Activated T-helper 9 cell treated with anti-CD3 and anti-CD28 coated beads, Interleukin-2, amount 50 U/mL, for 16 hours (primary cell): ENCODE measurements at regions not wholly inside any gene's neighbourhood (a gene's known extent, or its start where the extent isn't known, plus 50 kb on each side); places are given as distances from the start of the nearest gene placed in this dataset.
"Not testable (repeated sequence)": the region's sequence is repeated elsewhere in the genome, so short reads cannot be mapped to it uniquely, and the experiment has no call there.

Source experiments
- DNase-seq: peaks from one replicate; pipeline ENCODE4 v3.0.0-alpha.2; 2020; ENCODE audit warnings: low read depth

DNA sequence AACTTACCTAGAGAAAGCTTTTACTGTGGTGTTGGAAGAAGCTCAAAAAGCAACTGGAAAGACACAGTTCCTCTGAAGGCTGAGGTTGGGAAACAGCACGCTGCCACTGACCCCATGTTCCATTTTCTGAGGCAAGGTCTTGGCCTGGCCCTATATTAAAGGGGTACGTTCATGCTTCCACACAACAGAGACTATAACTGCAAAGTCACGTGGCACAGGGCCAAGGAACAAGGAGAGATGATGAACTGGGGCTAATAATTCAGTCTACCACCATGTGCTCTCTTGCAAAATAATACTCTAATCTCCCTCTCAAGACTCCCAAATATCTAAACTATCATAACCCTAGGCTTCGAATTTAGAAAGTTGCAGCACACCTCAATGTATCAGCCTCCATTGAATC lies 381.6 kb downstream of the DSEL start:
- no peak for DNase-seq

DNA sequence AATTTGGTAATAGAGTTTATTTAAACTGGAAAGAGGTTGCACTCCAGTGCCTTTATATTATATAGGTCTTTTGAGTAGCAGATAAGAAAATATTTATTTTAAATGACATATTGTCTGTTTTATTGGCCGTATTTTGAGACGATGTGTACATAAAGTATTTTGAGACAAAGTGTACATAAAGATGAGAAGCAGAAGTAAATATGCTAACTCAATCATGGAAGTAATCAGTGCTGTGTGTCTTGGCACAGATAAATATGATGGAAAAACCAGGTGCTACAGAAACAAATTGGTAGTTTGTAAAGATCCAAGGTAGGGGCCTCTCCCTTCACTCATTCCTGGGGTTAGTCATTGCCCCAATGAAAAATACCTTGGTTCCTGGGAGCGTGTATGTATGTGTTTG lies 382.9 kb downstream of the DSEL start:
- no peak for DNase-seq

DNA sequence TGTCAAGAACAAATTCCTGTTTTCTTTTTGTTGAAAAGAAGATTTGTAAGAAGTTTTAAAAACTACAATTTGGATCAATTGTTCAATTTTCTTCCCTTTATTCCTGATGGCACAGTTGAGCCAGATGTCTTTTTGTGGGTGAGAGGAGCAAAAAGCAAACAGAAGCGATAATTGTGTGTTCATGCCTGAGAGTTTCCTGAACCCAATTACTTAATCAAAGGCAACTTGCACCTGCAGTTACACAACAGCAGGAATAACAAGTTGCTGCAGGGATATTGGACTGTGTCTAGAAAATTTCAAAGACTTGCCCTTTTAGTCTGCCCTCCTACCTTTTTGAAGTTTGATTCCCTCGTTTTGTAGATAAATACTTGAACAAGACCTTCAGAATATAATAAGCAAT lies 383.6 kb downstream of the DSEL start:
- no peak for DNase-seq

GRCh38 chr18:67131498-67131897 lies 385.0 kb downstream of the DSEL start:
- DNase-seq, result no peak

DNA sequence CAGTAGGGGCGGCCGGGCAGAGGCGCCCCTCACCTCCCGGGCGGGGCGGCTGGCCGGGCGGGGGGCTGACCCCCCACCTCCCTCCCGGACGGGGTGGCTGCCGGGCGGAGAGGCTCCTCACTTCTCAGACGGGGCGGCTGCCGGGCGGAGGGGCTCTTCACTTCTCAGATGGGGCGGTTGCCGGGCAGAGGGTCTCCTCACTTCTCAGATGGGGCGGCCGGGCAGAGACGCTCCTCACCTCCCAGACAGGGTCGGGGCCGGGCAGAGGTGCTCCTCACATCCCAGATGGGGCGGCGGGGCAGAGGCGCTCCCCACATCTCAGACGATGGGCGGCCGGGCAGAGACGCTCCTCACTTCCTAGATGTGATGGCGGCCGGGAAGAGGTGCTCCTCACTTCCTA lies 389.8 kb downstream of the DSEL start:
- DNase-seq, result not testable (repeated sequence)

- no peak for DNase-seq
Observed at GRCh38 chr18:67123901-67124300, 392.6 kb downstream of the DSEL start.

GRCh38 chr18:67117804-67118203 lies 398.7 kb downstream of the DSEL start:
- no peak for DNase-seq

DNA sequence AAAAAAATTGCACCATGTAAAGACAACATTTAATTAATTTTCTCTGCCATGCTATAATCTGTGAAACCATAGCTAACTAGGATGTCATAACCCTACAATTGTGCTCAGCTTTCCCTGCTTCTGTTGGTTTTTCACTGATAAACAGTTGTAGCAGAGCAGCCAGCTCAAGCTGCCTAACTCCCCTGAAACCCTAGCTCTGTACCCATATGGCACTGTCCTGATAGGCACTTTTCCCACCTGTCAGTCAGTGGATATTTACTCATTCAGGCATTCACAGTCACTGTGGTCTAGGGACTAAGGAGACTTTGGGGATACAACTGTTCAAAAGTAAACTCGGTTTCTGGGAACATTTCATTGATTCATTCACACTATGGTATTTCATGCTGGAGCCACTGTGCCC lies 407.0 kb downstream of the DSEL start:
- DNase-seq, result no peak

GRCh38 chr18:67108894-67109293 lies 407.6 kb downstream of the DSEL start:
- no peak for DNase-seq

DNA sequence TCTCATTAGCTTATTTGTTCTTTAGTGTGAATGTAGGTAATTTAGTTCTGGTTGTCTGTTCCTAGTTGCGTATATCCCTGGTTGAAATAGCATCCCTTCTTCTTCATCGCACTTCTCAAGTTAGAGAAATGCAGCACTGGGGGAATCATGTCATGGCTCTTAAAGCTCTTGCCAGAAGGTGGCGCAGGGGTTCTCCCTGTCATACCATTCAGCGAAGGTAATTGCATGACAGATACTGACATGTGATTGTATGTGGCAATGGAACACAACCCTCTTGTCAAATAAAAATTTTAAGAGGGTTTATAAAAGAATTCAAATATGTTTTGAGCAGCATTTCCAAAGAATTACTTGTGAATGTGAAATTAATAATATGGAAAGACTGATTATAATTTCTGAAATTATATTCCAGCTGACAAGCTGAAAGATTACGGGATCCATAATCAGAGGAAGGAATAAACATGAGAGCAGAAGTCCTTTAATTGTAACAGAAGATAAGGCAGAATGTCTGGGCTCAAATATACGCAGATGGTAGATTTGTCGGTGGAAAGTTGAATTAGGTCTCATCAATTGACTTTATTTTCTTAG lies 411.7 kb downstream of the DSEL start:
- DNase-seq, result no peak

DNA sequence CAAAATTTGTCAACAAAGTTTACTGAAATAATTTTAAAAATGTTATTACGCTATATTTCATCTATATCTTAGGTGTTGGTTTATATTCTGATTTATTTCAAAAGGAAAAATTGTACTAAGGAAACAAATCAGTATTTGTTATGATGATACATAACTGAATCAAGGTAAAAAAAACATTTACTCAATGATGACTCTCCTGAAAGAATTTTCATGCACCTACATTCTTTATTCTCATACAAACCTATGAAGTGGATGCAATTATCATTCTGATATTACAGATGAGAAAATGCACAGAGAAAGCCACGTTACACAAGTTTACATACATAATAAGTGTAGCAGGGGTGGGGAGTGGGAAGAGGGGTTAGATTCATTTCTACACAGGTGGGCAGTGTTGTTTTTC lies 422.4 kb downstream of the DSEL start:
- no peak for DNase-seq

- DNase-seq, result no peak
Observed at GRCh38 chr18:67092141-67092540, 424.4 kb downstream of the DSEL start.

DNA sequence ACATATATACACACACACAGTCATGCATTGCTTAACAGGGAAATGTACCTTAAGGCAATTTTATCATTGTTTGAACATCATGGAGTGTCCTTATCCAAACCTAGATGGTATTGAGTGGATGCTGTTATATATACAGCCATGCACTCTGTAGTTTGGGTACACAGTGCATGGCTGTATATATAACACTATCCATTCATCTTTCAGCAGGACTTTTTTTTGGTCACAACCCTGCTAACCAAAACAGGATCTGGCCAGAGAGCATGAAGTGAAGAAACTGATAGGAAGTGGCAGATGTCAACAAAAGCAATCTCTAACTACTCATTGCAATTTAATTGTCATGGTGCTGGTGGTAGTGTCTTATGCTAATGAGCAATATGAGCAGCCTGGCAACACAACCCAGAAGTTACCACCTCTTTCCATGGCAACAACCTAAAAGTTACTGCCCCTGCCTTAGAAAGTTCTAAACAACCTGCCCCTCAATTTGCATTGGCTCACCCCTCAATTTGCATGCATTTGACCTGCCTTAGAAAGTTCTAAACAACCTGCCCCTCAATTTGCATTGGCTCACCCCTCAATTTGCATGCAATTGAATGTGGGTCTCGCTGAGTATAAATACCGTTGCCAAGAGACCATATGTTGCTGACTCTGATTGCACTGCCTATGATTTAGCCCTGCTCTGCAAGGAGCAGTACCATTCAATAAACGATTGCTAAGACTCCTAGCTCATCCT lies 434.9 kb downstream of the DSEL start:
- DNase-seq, result no peak

GRCh38 chr18:67080601-67081000 lies 435.9 kb downstream of the DSEL start:
- no peak for DNase-seq

GRCh38 chr18:67074309-67074708 lies 442.2 kb downstream of the DSEL start:
- DNase-seq, result no peak

DNA sequence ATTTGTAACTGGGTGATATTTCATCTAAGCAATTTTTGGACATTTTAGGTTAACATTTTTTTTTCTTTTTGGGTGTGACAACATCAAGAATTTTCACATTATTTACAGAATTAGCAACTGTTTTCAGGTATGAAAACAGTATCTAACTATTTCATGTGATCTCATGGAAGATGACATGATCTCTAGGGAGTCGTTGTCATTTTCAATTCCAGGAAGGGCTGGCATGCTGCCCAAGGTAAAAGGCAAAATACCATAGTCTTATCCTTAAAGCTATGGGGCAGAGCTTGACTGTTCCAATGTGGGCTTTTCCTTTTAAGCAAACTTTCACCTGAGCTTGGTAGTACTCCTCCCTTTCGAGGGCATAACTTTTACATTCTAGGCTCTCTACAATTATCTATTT lies 443.7 kb downstream of the DSEL start:
- DNase-seq, result no peak

- DNase-seq, result no peak
Observed at GRCh38 chr18:67068608-67069007, 447.9 kb downstream of the DSEL start.

DNA sequence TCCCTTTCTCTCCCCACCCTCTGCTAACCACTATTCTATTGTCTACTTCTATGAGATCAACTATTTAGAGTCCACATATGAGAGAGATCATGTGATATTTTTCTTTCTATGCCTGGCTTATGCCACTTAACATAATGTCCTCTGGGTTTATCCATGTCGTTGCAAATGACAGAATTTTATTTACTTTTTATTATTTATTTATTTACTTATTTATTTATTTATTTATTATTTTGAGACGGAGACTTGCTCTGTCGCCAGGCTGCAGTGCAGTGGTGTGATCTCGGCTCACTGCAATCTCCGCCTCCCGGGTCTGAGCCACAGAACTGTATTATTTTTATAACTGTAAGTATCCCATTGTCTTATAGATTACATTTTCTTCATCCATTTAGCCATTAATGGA lies 443.4 kb upstream of the CDH19 start:
- DNase-seq, result no peak

DNA sequence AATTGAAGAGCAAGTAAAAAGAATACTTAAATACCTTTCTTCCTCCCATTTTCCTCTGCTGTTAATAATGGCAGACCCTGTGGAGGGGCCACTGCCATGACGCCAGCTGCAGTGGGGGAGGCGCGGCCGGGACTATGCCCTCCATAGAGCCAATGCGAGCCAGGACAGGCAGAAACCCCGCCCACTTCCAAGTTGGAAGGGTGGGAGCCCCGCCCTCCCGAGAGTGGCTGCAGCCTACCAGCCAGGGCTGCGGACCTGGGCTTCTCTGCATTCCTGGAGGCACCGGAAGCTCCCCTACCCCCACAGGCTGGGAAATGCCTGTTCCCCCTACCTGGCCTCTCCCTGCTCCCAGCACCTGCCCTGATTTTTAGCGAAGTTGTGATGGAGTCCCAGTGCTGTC lies 439.4 kb upstream of the CDH19 start:
- no peak for DNase-seq

DNA sequence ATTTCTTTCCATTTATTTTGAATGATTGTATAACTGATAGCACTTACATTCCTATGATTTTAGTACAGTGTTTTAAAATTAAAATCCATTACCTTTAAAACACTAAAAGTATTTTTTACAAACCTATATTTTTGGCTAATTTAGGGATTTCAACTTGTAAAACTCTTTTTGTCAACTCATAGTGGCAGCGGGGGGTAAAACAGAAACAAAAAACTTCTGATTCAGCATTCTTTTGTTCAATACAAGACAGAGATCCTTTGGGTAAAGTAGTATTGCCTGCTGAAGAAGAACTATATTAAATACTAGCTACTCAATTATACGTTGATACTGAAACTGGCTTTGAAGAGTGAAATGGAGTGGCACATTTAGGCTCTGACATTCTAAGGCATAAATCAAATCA lies 437.4 kb upstream of the CDH19 start:
- no peak for DNase-seq

DNA sequence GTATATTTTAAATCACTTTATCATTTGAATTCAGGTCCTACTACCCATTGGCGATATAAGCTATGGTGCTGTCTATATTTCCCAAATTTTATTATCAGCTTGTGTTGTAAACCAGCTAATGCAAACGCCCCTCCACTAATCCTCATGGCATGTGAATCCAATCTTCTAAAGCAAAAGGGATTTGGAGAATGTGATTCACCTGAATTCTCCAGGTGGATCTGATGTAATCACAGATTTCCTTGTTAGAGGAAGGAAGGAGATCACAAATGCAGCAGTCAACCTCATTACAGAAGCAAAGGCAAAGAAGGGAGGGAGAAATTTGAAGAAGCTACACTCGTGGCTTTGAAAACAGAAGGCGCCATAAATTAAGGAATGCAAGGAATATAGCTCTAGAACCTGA lies 431.1 kb upstream of the CDH19 start:
- DNase-seq, result no peak

- DNase-seq, result no peak
Observed at GRCh38 chr18:67023059-67023458, 419.2 kb upstream of the CDH19 start.

- DNase-seq, result no peak
Observed at GRCh38 chr18:67010919-67011318, 407.0 kb upstream of the CDH19 start.

DNA sequence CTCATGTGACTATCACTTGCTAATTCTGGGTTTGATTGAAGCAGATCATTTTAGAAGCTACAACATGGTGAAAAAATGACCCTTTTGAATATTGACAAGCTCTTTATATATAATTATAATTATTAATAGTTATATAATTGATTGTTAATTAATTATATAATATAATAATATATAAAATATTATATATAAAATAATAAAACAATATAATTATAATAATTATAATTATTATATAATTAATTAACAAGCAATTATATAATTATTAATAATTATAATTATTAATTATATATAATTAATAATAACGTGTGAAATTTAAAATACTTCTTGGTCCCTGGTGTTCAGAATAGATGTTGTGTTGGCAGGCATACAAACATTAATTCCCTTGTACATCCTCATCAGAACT lies 404.1 kb upstream of the CDH19 start:
- DNase-seq, result no peak
